ENCODE measurements at regions not wholly inside any gene's neighbourhood (a gene's known extent, or its start where the extent isn't known, plus 50 kb on each side); places are given as distances from the start of the nearest gene placed in this dataset.
A peak's percentile ranks its signal among the peaks of the same experiment; 100 is the strongest.

DNA sequence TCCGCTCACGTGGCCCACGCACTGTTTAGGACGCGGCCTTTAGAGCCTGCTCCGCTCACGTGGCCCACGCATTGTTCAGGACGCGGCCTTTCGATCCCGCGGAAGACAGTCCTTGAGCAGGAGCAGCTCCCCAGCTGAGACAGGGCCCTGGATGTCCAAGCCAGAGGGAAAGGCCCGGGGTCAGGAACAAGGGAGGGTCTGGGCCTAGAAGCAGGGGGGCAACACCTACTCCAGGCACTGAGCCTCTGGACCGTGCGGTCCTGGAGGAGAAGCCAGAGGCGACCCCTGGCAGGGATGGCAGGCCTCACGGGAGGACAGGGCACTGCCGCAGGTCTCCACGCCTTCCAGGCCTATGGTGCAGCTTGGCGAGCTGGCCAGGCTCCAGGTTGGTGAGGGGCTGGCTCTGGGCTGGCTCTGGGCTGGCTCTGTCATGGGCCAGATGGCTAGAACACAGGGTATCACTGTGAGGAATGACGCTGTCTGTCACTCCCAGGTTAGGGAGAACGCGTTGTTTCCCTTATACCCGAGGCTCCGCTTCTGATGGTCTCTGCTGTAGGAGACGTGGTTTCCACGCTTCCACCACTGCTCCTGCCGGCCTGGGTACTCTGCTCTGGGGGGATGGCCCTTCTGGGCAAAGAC lies 341.7 kb downstream of the TMEM121 start:
- H3K36me3 ChIP-seq: no peaks in the 10 kb centered on the region
- 91% methylated on average over 12 of the region's 29 CpGs for WGBS

DNA sequence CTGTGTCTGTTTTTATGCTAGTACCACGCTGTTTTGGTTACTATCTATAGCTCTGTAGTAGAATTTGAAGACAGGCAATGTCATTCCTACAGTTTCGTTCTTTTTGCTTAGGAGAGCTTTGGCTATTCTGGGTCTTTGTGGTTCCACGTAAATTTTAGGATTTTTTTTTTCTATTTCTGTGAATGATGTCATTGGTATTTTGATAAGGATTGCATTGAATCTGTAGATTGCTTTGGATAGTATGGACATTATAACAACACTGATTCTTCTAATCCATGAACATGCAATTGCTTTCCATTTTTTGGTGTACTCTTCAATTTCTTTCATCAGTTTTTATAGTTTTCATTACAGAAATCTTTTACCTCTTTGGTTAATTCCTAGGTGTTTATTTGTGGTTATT lies 345.2 kb downstream of the TMEM121 start:
- H3K4me1 ChIP-seq: no peaks in the 10 kb centered on the region
- no peaks in the 10 kb centered on the region for H3K9me3 ChIP-seq
- H3K27me3 ChIP-seq: no peaks in the 10 kb centered on the region
- no peak overlapping the region for H3K27ac ChIP-seq
- no peak overlapping the region for H3K4me3 ChIP-seq
- 68% methylated on average over 3 of the region's 3 CpGs for WGBS
- no peak for DNase-seq (ENCODE audit: low spot score in 2 of 2)
- TF ChIP-seq, protein P1, sequence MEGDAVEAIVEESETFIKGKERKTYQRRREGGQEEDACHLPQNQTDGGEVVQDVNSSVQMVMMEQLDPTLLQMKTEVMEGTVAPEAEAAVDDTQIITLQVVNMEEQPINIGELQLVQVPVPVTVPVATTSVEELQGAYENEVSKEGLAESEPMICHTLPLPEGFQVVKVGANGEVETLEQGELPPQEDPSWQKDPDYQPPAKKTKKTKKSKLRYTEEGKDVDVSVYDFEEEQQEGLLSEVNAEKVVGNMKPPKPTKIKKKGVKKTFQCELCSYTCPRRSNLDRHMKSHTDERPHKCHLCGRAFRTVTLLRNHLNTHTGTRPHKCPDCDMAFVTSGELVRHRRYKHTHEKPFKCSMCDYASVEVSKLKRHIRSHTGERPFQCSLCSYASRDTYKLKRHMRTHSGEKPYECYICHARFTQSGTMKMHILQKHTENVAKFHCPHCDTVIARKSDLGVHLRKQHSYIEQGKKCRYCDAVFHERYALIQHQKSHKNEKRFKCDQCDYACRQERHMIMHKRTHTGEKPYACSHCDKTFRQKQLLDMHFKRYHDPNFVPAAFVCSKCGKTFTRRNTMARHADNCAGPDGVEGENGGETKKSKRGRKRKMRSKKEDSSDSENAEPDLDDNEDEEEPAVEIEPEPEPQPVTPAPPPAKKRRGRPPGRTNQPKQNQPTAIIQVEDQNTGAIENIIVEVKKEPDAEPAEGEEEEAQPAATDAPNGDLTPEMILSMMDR (IDR thresholded peaks at IDR 0.05): no peak
- TF ChIP-seq POLR2A (IDR thresholded peaks at IDR 0.05): no peak
- no peak for TF ChIP-seq EP300 (IDR thresholded peaks at IDR 0.05)
- TF ChIP-seq POLR2AphosphoS5 (IDR thresholded peaks at IDR 0.05): no peak
- H3K36me3 ChIP-seq: no peaks in the 10 kb centered on the region

More for the DNA sequence above, 341.7 kb downstream of the TMEM121 start:
- TF ChIP-seq EP300 (IDR thresholded peaks at IDR 0.05): no peak
- no peak for TF ChIP-seq POLR2AphosphoS5 (IDR thresholded peaks at IDR 0.05)
- TF ChIP-seq, protein P1 (IDR thresholded peaks at IDR 0.05): no peak
- no peak for TF ChIP-seq POLR2A (IDR thresholded peaks at IDR 0.05)
- Histone ChIP-seq H3K27me3 (no peaks in the 10 kb centered on the region), H3K4me1 (no peaks in the 10 kb centered on the region), H3K9me3 (peaks cover 7% of the 10 kb centered on the region), H3K4me3 (no peak overlapping the region), H3K27ac (no peak overlapping the region)
- DNase-seq (ENCODE audit: low spot score in 2 of 2): peak in 1 of 2 donors; percentile 58

DNA sequence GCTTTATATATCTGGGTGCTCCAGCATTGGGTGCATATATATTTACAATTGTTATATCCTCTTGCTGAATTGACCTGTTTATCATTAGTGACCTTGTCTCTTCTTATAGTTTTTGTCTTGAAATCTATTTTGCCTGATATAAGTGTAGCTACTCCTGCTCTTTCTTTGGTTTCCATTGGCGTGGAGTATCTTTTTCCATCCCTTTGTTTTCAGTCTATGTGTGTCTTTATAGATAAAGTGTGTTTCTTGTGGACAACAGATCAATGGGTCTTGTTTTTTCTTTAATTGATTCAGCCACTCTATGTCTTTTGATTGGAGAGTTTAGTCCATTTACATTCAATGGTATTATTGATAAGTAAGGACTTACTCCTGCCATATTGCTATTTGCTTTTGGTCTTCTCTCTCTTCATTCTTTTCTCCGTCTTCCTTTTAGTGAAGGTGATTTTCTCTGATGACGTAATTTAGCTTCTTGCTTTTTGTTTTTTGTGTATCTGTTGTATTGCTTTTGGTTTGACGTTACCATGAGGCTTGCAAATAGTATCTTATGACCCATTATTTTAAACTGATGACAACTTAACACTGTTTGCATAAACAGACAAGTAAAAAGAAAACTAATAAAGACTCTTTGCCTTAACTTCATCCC lies 347.6 kb downstream of the TMEM121 start:
- Histone ChIP-seq H3K4me1 (no peaks in the 10 kb centered on the region), H3K4me3 (no peak overlapping the region), H3K27ac (no peak overlapping the region), H3K36me3 (no peaks in the 10 kb centered on the region), H3K27me3 (peaks cover 5% of the 10 kb centered on the region), H3K9me3 (no peaks in the 10 kb centered on the region)
- whole genome bisulfite sequencing: 77% methylated on average over 4 of the region's 4 CpGs
- TF ChIP-seq POLR2AphosphoS5 (IDR thresholded peaks at IDR 0.05): no peak
- TF ChIP-seq EP300 (IDR thresholded peaks at IDR 0.05): no peak
- no peak for TF ChIP-seq POLR2A (IDR thresholded peaks at IDR 0.05)
- TF ChIP-seq, protein P1 (IDR thresholded peaks at IDR 0.05): no peak
- DNase-seq (ENCODE audit: low spot score in 2 of 2): no peak

DNA sequence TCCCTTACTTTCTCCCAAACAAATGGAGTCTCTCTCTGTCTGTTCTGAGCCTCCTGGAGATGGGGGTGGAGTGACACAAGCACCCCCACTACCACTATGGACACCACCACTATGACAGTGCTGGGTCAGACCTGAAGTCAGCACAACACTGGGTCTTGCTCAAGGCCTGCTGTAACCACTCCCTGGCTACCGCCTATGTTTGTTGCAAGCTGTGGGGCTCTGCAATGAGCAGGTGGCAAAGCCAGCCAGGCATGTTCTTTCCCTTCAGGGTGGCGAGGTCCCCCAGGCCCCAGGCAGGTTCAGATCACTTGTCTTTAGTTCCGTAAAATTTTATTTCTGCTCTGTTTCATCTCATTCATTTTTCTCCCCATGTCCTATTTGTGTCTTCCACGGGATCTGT lies 349.8 kb downstream of the TMEM121 start:
- Histone ChIP-seq H3K9me3 (no peaks in the 10 kb centered on the region), H3K27ac (no peak overlapping the region), H3K27me3 (peaks cover 15% of the 10 kb centered on the region), H3K4me3 (no peak overlapping the region), H3K4me1 (no peaks in the 10 kb centered on the region), H3K36me3 (no peaks in the 10 kb centered on the region)
- TF ChIP-seq, protein P1 (IDR thresholded peaks at IDR 0.05): no peak
- 76% methylated on average over 4 of the region's 4 CpGs for WGBS
- DNase-seq (ENCODE audit: low spot score in 2 of 2): no peak

DNA sequence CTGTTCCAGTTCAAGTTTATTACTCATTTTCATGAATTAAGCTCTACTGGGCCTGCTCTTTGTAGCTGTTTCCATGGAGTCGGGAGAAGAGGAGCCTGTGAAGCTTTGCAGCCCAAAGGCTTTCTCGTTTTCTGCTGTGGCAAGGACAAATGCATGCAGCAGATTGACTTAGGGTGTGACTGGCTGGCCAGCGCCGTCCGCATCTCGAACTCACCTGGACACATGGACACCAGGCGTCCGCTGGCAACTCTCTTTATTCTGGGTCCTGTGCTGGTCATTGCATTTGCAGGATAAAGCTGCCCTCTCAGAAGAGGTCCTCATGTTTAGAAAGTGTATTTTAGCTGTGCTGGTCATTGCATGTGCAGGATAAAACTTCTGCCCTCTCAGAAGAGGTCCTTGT lies 350.4 kb downstream of the TMEM121 start:
- TF ChIP-seq, protein P1 (IDR thresholded peaks at IDR 0.05): no peak
- TF ChIP-seq POLR2AphosphoS5 (IDR thresholded peaks at IDR 0.05): no peak
- no peak for TF ChIP-seq POLR2A (IDR thresholded peaks at IDR 0.05)
- TF ChIP-seq EP300 (IDR thresholded peaks at IDR 0.05): no peak
- no peaks in the 10 kb centered on the region for H3K4me1 ChIP-seq
- H3K36me3 ChIP-seq: no peaks in the 10 kb centered on the region
- no peak overlapping the region for H3K4me3 ChIP-seq
- H3K27ac ChIP-seq: no peak overlapping the region
- WGBS: 91% methylated on average over 8 of the region's 8 CpGs
- no peak for DNase-seq (ENCODE audit: low spot score in 2 of 2)
- peaks cover 15% of the 10 kb centered on the region for H3K27me3 ChIP-seq
- H3K9me3 ChIP-seq: no peaks in the 10 kb centered on the region
